ENCODE measurements at regions not wholly inside any gene's neighbourhood (a gene's known extent, or its start where the extent isn't known, plus 50 kb on each side); places are given as distances from the start of the nearest gene placed in this dataset.

- no peaks in the 10 kb centered on the region for H3K36me3 ChIP-seq (ENCODE audit: control insufficient read depth in 1 of 2, insufficient read depth in 2 of 2, low read length in 2 of 2)
- H2AFZ ChIP-seq (ENCODE audit: insufficient read depth, low read length, poor library complexity), result no peak overlapping the region
- H4K91ac ChIP-seq (ENCODE audit: low read depth, low read length), result no peak overlapping the region
- WGBS (ENCODE audit: extremely low coverage, insufficient coverage, insufficient read length), result no CpG with 5 or more reads among the region's 9 CpGs
- no peak overlapping the region for H3K14ac ChIP-seq (ENCODE audit: low read length)
- no peak overlapping the region for H3K4ac ChIP-seq (ENCODE audit: low read depth, low read length)
- H3K9me3 ChIP-seq (ENCODE audit: insufficient read depth, low read depth, low read length), result peaks cover 1% of the 10 kb centered on the region
- no peaks in the 10 kb centered on the region for H3K27me3 ChIP-seq (ENCODE audit: insufficient read depth, low read length)
- H2AK5ac ChIP-seq (ENCODE audit: low read length), result no peak overlapping the region
- H3K4me1 ChIP-seq (ENCODE audit: control insufficient read depth in 1 of 2, insufficient read depth in 2 of 2, low read length in 2 of 2), result no peaks in the 10 kb centered on the region
- H2BK12ac ChIP-seq (ENCODE audit: low read length), result no peak overlapping the region
- no peak overlapping the region for H2BK120ac ChIP-seq (ENCODE audit: insufficient read depth, low read length, poor library complexity)
- H3K9ac ChIP-seq (ENCODE audit: low read length), result no peak overlapping the region
- no peak overlapping the region for H3K23ac ChIP-seq (ENCODE audit: low read length)
- no peak overlapping the region for H4K8ac ChIP-seq (ENCODE audit: low read depth, low read length)
- no peak overlapping the region for H3K18ac ChIP-seq (ENCODE audit: low read length)
- H3K27ac ChIP-seq (ENCODE audit: low read depth, low read length), result no peak overlapping the region
- no peak overlapping the region for H4K12ac ChIP-seq (ENCODE audit: low read depth, low read length)
- no peak overlapping the region for H2BK5ac ChIP-seq (ENCODE audit: low read depth, low read length, poor library complexity)
- DNase-seq, result no peak
- H3K4me2 ChIP-seq (ENCODE audit: low read length), result no peak overlapping the region
- no peak overlapping the region for H3K4me3 ChIP-seq (ENCODE audit: low read depth, low read length)
- H3K79me1 ChIP-seq (ENCODE audit: low read length), result no peaks in the 10 kb centered on the region
- no peaks in the 10 kb centered on the region for H3K79me2 ChIP-seq (ENCODE audit: control insufficient read depth, insufficient read depth, low read length, poor library complexity)
Measured at GRCh38 chr16:6146874-6147425, 1049.4 kb upstream of the EEF2KMT start.

DNA sequence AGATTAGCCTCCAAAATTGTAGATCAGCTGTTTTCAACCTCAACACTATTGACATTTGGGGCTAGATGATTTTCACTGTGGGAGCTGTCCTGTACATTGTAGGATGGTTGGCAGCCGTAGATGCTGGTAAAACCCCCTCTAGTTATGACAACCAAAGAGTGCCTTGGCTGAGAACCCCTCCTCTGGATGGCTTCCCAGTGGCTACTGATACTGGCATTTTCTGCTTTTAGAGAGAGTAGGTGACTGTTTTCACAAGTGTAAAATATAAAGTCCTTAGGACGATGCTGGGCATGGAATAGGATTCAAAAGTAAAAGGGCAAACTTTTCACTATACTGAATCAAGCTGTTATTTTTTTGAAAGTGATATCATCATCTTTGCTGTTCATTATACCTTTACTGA, 1048.8 kb upstream of the EEF2KMT start:
- Histone ChIP-seq H3K79me1 (ENCODE audit: low read length) (no peaks in the 10 kb centered on the region), H3K23ac (ENCODE audit: low read length) (no peak overlapping the region), H4K8ac (ENCODE audit: low read depth, low read length) (no peak overlapping the region), H3K14ac (ENCODE audit: low read length) (no peak overlapping the region), H4K12ac (ENCODE audit: low read depth, low read length) (no peak overlapping the region), H3K4me1 (ENCODE audit: control insufficient read depth in 1 of 2, insufficient read depth in 2 of 2, low read length in 2 of 2) (no peaks in the 10 kb centered on the region), H2BK12ac (ENCODE audit: low read length) (no peak overlapping the region), H3K4me3 (ENCODE audit: low read depth, low read length) (no peak overlapping the region), H2AFZ (ENCODE audit: insufficient read depth, low read length, poor library complexity) (no peak overlapping the region), H4K91ac (ENCODE audit: low read depth, low read length) (no peak overlapping the region), H3K18ac (ENCODE audit: low read length) (no peak overlapping the region), H3K27me3 (ENCODE audit: insufficient read depth, low read length) (no peaks in the 10 kb centered on the region), H3K4me2 (ENCODE audit: low read length) (no peak overlapping the region), H3K9me3 (ENCODE audit: insufficient read depth, low read depth, low read length) (peaks cover 1% of the 10 kb centered on the region), H3K9ac (ENCODE audit: low read length) (no peak overlapping the region), H3K27ac (ENCODE audit: low read depth, low read length) (no peak overlapping the region), H3K36me3 (ENCODE audit: control insufficient read depth in 1 of 2, insufficient read depth in 2 of 2, low read length in 2 of 2) (no peaks in the 10 kb centered on the region), H3K79me2 (ENCODE audit: control insufficient read depth, insufficient read depth, low read length, poor library complexity) (no peaks in the 10 kb centered on the region), H2BK120ac (ENCODE audit: insufficient read depth, low read length, poor library complexity) (no peak overlapping the region), H2BK5ac (ENCODE audit: low read depth, low read length, poor library complexity) (no peak overlapping the region), H2AK5ac (ENCODE audit: low read length) (no peak overlapping the region), H3K4ac (ENCODE audit: low read depth, low read length) (no peak overlapping the region)
- DNase-seq, result no peak
- WGBS (ENCODE audit: extremely low coverage, insufficient coverage, insufficient read length), result no CpG with 5 or more reads among the region's 2 CpGs

- no peak overlapping the region for H2AK5ac ChIP-seq (ENCODE audit: low read length)
- H3K27me3 ChIP-seq (ENCODE audit: insufficient read depth, low read length), result no peaks in the 10 kb centered on the region
- H2BK120ac ChIP-seq (ENCODE audit: insufficient read depth, low read length, poor library complexity), result no peak overlapping the region
- H3K18ac ChIP-seq (ENCODE audit: low read length), result no peak overlapping the region
- no peaks in the 10 kb centered on the region for H3K79me2 ChIP-seq (ENCODE audit: control insufficient read depth, insufficient read depth, low read length, poor library complexity)
- H3K9ac ChIP-seq (ENCODE audit: low read length), result no peak overlapping the region
- no peak overlapping the region for H3K4me2 ChIP-seq (ENCODE audit: low read length)
- H3K27ac ChIP-seq (ENCODE audit: low read depth, low read length), result no peak overlapping the region
- no peak for DNase-seq
- H4K8ac ChIP-seq (ENCODE audit: low read depth, low read length), result no peak overlapping the region
- no peak overlapping the region for H4K91ac ChIP-seq (ENCODE audit: low read depth, low read length)
- no peak overlapping the region for H2BK5ac ChIP-seq (ENCODE audit: low read depth, low read length, poor library complexity)
- H3K4ac ChIP-seq (ENCODE audit: low read depth, low read length), result no peak overlapping the region
- H3K79me1 ChIP-seq (ENCODE audit: low read length), result no peaks in the 10 kb centered on the region
- H3K36me3 ChIP-seq (ENCODE audit: control insufficient read depth in 1 of 2, insufficient read depth in 2 of 2, low read length in 2 of 2), result no peaks in the 10 kb centered on the region
- peaks cover 1% of the 10 kb centered on the region for H3K9me3 ChIP-seq (ENCODE audit: insufficient read depth, low read depth, low read length)
- no peak overlapping the region for H2AFZ ChIP-seq (ENCODE audit: insufficient read depth, low read length, poor library complexity)
- no peak overlapping the region for H4K12ac ChIP-seq (ENCODE audit: low read depth, low read length)
- WGBS (ENCODE audit: extremely low coverage, insufficient coverage, insufficient read length), result no CpG with 5 or more reads among the region's 4 CpGs
- no peak overlapping the region for H3K14ac ChIP-seq (ENCODE audit: low read length)
- H3K4me1 ChIP-seq (ENCODE audit: control insufficient read depth in 1 of 2, insufficient read depth in 2 of 2, low read length in 2 of 2), result no peaks in the 10 kb centered on the region
- no peak overlapping the region for H2BK12ac ChIP-seq (ENCODE audit: low read length)
- no peak overlapping the region for H3K23ac ChIP-seq (ENCODE audit: low read length)
- no peak overlapping the region for H3K4me3 ChIP-seq (ENCODE audit: low read depth, low read length)
Measured at GRCh38 chr16:6144463-6144862, 1046.9 kb upstream of the EEF2KMT start.

DNA sequence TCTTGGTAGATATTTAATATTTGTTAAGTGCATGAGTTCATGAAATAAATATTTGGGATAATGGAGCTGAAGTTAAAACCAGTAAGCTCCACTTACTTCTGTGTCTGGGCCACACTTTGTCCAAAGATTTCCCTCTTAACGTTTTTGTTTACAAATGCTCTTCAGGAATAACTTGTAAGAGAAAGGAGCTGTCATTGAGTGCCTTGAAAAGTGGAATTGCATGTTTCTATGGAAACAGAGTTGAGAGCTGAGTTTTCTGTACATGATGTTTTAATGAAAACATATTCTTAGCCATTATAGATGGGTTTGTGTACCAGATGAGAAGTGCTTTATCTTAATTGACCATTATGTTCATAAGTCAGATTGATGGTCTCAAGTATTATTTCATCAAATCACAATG, 1045.4 kb upstream of the EEF2KMT start:
- H2AK5ac ChIP-seq (ENCODE audit: low read length), result no peak overlapping the region
- no peaks in the 10 kb centered on the region for H3K27me3 ChIP-seq (ENCODE audit: insufficient read depth, low read length)
- no peak overlapping the region for H4K8ac ChIP-seq (ENCODE audit: low read depth, low read length)
- H3K4ac ChIP-seq (ENCODE audit: low read depth, low read length), result no peak overlapping the region
- H4K91ac ChIP-seq (ENCODE audit: low read depth, low read length), result no peak overlapping the region
- H3K79me1 ChIP-seq (ENCODE audit: low read length), result no peaks in the 10 kb centered on the region
- no peak overlapping the region for H3K27ac ChIP-seq (ENCODE audit: low read depth, low read length)
- no peak overlapping the region for H3K23ac ChIP-seq (ENCODE audit: low read length)
- no peaks in the 10 kb centered on the region for H3K36me3 ChIP-seq (ENCODE audit: control insufficient read depth in 1 of 2, insufficient read depth in 2 of 2, low read length in 2 of 2)
- no peak overlapping the region for H3K4me3 ChIP-seq (ENCODE audit: low read depth, low read length)
- peaks cover 1% of the 10 kb centered on the region for H3K9me3 ChIP-seq (ENCODE audit: insufficient read depth, low read depth, low read length)
- H2AFZ ChIP-seq (ENCODE audit: insufficient read depth, low read length, poor library complexity), result no peak overlapping the region
- H3K18ac ChIP-seq (ENCODE audit: low read length), result no peak overlapping the region
- no peak for DNase-seq
- no peak overlapping the region for H2BK5ac ChIP-seq (ENCODE audit: low read depth, low read length, poor library complexity)
- H4K12ac ChIP-seq (ENCODE audit: low read depth, low read length), result no peak overlapping the region
- no peak overlapping the region for H2BK12ac ChIP-seq (ENCODE audit: low read length)
- H3K14ac ChIP-seq (ENCODE audit: low read length), result no peak overlapping the region
- no peak overlapping the region for H3K4me2 ChIP-seq (ENCODE audit: low read length)
- no peaks in the 10 kb centered on the region for H3K79me2 ChIP-seq (ENCODE audit: control insufficient read depth, insufficient read depth, low read length, poor library complexity)
- H3K9ac ChIP-seq (ENCODE audit: low read length), result no peak overlapping the region
- no peaks in the 10 kb centered on the region for H3K4me1 ChIP-seq (ENCODE audit: control insufficient read depth in 1 of 2, insufficient read depth in 2 of 2, low read length in 2 of 2)
- no peak overlapping the region for H2BK120ac ChIP-seq (ENCODE audit: insufficient read depth, low read length, poor library complexity)
- no CpG with 5 or more reads among the region's 1 CpG for WGBS (ENCODE audit: extremely low coverage, insufficient coverage, insufficient read length)
